ENCODE measurements at regions not wholly inside any gene's neighbourhood (a gene's known extent, or its start where the extent isn't known, plus 50 kb on each side); places are given as distances from the start of the nearest gene placed in this dataset.

DNA sequence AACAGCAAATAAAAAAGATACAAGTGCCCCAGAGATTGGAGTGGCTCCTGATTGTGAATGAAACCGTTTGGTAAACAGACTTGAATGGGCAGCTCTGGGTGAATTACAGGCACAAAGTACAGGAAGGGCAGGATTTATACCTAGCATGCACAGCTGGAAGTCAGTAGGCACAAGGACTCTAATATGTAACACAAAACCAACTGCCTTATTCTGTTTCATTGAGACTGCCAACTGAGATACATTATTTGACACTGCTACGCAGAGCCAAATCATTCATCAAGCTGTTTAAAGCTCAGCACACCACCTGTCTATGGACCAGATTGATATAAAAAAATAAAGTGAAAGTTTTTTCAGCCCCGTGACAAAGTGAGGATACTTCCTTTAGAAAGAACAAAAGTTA, 541.2 kb downstream of the NUP35 start:
- H3K27ac ChIP-seq, result no peak overlapping the region
- no peak for TF ChIP-seq CTCF (conservative IDR thresholded peaks at IDR 0.05)

- no peak for TF ChIP-seq CTCF (conservative IDR thresholded peaks at IDR 0.05)
- H3K27ac ChIP-seq, result no peak overlapping the region
Observed at GRCh38 chr2:183666031-183666430, 541.8 kb downstream of the NUP35 start.

DNA sequence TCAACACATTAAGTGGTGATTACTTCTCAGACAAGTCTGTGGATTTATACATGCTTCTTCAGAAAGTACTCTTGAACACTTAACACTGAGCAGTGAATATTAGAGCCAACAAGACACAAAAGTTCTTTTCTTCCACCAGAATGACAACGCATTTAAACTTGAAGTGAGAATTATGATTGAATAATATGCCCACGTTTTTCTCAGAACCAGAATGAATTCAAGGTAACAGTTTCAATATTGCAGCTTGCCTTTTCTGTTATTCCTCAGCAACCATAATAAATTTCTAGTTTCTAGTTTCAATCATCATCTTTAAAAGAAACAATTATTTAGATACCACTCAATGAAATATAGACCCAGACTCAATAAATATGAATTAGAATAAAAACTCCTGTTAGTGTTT, 547.0 kb downstream of the NUP35 start:
- TF ChIP-seq CTCF (conservative IDR thresholded peaks at IDR 0.05), result no peak
- H3K27ac ChIP-seq, result no peak overlapping the region

DNA sequence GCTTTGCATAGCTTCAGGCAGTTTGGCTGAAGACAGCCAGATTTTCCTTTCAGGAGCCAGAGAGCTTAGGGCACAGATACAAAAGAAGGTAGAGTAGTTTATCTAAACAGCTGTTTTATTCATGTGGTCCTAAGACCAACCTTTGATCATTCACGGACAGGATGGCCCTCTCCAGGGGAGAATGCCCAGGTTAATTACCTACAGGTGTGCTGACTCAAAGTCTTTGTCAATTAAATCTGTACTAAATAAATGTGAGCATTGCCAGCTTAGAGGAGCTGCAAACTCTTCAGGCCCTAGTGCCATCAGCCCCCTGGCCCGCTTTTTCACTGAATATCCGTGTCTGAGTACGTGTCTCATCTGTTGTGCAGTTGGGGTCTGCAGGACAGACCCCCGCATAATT, 554.7 kb downstream of the NUP35 start:
- H3K27ac ChIP-seq, result no peak overlapping the region
- no peak for TF ChIP-seq CTCF (conservative IDR thresholded peaks at IDR 0.05)

GRCh38 chr2:183680573-183680972, 556.3 kb downstream of the NUP35 start:
- H3K27ac ChIP-seq, result no peak overlapping the region
- no peak for TF ChIP-seq CTCF (conservative IDR thresholded peaks at IDR 0.05)

DNA sequence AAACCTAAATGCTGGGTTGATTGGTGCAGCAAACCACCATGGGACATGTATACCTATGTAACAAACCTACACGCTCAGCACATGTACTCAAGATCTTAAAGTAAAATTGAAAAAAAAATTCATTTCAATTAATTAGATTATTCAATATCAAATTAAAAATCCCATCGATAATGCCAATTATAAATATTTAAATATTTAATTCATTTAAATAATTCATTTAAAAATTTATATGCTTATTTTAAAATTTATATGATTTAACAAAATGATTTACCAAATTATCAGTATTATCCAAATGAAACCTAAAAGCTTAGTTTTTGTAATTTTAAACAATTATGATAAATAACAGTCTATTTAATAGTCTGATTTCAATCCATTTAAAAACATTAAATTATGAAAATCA, 560.4 kb downstream of the NUP35 start:
- no peak for TF ChIP-seq CTCF (conservative IDR thresholded peaks at IDR 0.05)

GRCh38 chr2:183696028-183696427, 571.8 kb downstream of the NUP35 start:
- TF ChIP-seq CTCF (conservative IDR thresholded peaks at IDR 0.05), result no peak
- no peak overlapping the region for H3K27ac ChIP-seq

More for the DNA sequence above, 560.4 kb downstream of the NUP35 start:
- H3K27ac ChIP-seq, result no peak overlapping the region

- TF ChIP-seq CTCF (conservative IDR thresholded peaks at IDR 0.05), result no peak
- no peak overlapping the region for H3K27ac ChIP-seq
Observed at GRCh38 chr2:183709829-183710228, 585.6 kb downstream of the NUP35 start.
